Keratinocyte (primary cell): ENCODE measurements at regions not wholly inside any gene's neighbourhood (a gene's known extent, or its start where the extent isn't known, plus 50 kb on each side); places are given as distances from the start of the nearest gene placed in this dataset.

Experiments
- CTCF ChIP-seq, 3 experiments: IDR thresholded peaks in 1 of 3; conservative IDR thresholded peaks in 1 of 3; optimal IDR thresholded peaks in 1 of 3; 2 replicates in 2 of 3; 3 replicates in 1 of 3; pipeline versions ENCODE3 to v1.5.1; 2011; ENCODE audit warnings: low read length in 3 of 3, mild to moderate bottlenecking in 3 of 3, moderate library complexity in 2 of 3, control low read depth in 1 of 3, inconsistent platforms in 1 of 3; ENCODE audit not compliant: insufficient read depth in 2 of 3; ENCODE audit errors: extremely low read depth in 1 of 3
- EZH2 ChIP-seq: IDR thresholded peaks from one replicate; pipeline ENCODE4 v1.6.1; 2012; ENCODE audit warnings: inconsistent platforms, mild to moderate bottlenecking, low read length, moderate library complexity

GRCh38 chr13:33973194-33973593, 155.2 kb downstream of the RFC3 start:
- TF ChIP-seq EZH2 (no peak), CTCF (optimal IDR thresholded peaks at IDR 0.05 in 1 of 3, IDR thresholded peaks at IDR 0.05 in 1 of 3, conservative IDR thresholded peaks at IDR 0.05 in 1 of 3; ENCODE audit: extremely low read depth in 1 of 3, insufficient read depth in 2 of 3, low read length in 3 of 3) (no peak)
